ENCODE measurements at regions not wholly inside any gene's neighbourhood (a gene's known extent, or its start where the extent isn't known, plus 50 kb on each side); places are given as distances from the start of the nearest gene placed in this dataset.

GRCh38 chr12:91502208-91502607 is 319.6 kb upstream of the DCN start:
- Histone ChIP-seq H2AFZ (ENCODE audit: low read depth, low read length) (no peak overlapping the region), H3K27ac (ENCODE audit: low read length) (no peak overlapping the region)
- no peak for ATAC-seq (ENCODE audit: insufficient read depth, low read depth)

GRCh38 chr12:91496337-91496736 is 313.7 kb upstream of the DCN start:
- no peaks in the 10 kb centered on the region for H3K27me3 ChIP-seq (ENCODE audit: insufficient read depth, low read length, poor library complexity)
- no peaks in the 10 kb centered on the region for H3K4me1 ChIP-seq (ENCODE audit: insufficient read depth, low read length)
- H2AFZ ChIP-seq (ENCODE audit: low read depth, low read length) = no peak overlapping the region
- H3K9me3 ChIP-seq (ENCODE audit: insufficient read depth, low read length, severe bottlenecking) = no peaks in the 10 kb centered on the region
- no peaks in the 10 kb centered on the region for H3K36me3 ChIP-seq (ENCODE audit: insufficient read depth, low read length)
- no peaks in the 10 kb centered on the region for H3K79me2 ChIP-seq (ENCODE audit: insufficient read depth, low read length)
- H4K20me1 ChIP-seq (ENCODE audit: insufficient read depth, low read length) = no peaks in the 10 kb centered on the region
- ATAC-seq (ENCODE audit: insufficient read depth, low read depth) (no peak), DNase-seq (no peak)
- TF ChIP-seq CTCF (IDR thresholded peaks at IDR 0.05; ENCODE audit: borderline replicate concordance, extremely low read depth, low read length, poor library complexity, severe bottlenecking) = no peak
- no peak for TF ChIP-seq EZH2 (IDR thresholded peaks at IDR 0.05; ENCODE audit: borderline replicate concordance, low read depth, low read length, severe bottlenecking)
- no peak overlapping the region for H3K4me2 ChIP-seq (ENCODE audit: insufficient read depth, low read length)
- no peak overlapping the region for H3K27ac ChIP-seq (ENCODE audit: low read length)
- no peak overlapping the region for H3K4me3 ChIP-seq (ENCODE audit: low read depth in 1 of 2, low read length in 2 of 2)
- H3K9ac ChIP-seq (ENCODE audit: low read depth, low read length) = no peak overlapping the region

More at GRCh38 chr12:91502208-91502607, 319.6 kb upstream of the DCN start:
- no peaks in the 10 kb centered on the region for H3K4me1 ChIP-seq (ENCODE audit: insufficient read depth, low read length)
- TF ChIP-seq EZH2 (IDR thresholded peaks at IDR 0.05; ENCODE audit: borderline replicate concordance, low read depth, low read length, severe bottlenecking) = no peak
- no peak for TF ChIP-seq CTCF (IDR thresholded peaks at IDR 0.05; ENCODE audit: borderline replicate concordance, extremely low read depth, low read length, poor library complexity, severe bottlenecking)
- H3K4me2 ChIP-seq (ENCODE audit: insufficient read depth, low read length) = no peak overlapping the region
- H3K79me2 ChIP-seq (ENCODE audit: insufficient read depth, low read length) = no peaks in the 10 kb centered on the region
- no peak overlapping the region for H3K9ac ChIP-seq (ENCODE audit: low read depth, low read length)
- H3K27me3 ChIP-seq (ENCODE audit: insufficient read depth, low read length, poor library complexity) = no peaks in the 10 kb centered on the region
- H3K36me3 ChIP-seq (ENCODE audit: insufficient read depth, low read length) = no peaks in the 10 kb centered on the region
- no peak for DNase-seq
- H3K4me3 ChIP-seq (ENCODE audit: low read depth in 1 of 2, low read length in 2 of 2) = no peak overlapping the region
- H3K9me3 ChIP-seq (ENCODE audit: insufficient read depth, low read length, severe bottlenecking) = no peaks in the 10 kb centered on the region
- no peaks in the 10 kb centered on the region for H4K20me1 ChIP-seq (ENCODE audit: insufficient read depth, low read length)

GRCh38 chr12:91493308-91493707 is 310.7 kb upstream of the DCN start:
- H3K9me3 ChIP-seq (ENCODE audit: insufficient read depth, low read length, severe bottlenecking) = no peaks in the 10 kb centered on the region
- H4K20me1 ChIP-seq (ENCODE audit: insufficient read depth, low read length) = no peaks in the 10 kb centered on the region
- no peaks in the 10 kb centered on the region for H3K36me3 ChIP-seq (ENCODE audit: insufficient read depth, low read length)
- no peak overlapping the region for H3K4me3 ChIP-seq (ENCODE audit: low read depth in 1 of 2, low read length in 2 of 2)
- no peak overlapping the region for H3K27ac ChIP-seq (ENCODE audit: low read length)
- no peak for ATAC-seq (ENCODE audit: insufficient read depth, low read depth)
- no peaks in the 10 kb centered on the region for H3K4me1 ChIP-seq (ENCODE audit: insufficient read depth, low read length)
- TF ChIP-seq CTCF (IDR thresholded peaks at IDR 0.05; ENCODE audit: borderline replicate concordance, extremely low read depth, low read length, poor library complexity, severe bottlenecking) (no peak), EZH2 (IDR thresholded peaks at IDR 0.05; ENCODE audit: borderline replicate concordance, low read depth, low read length, severe bottlenecking) (no peak)
- H3K4me2 ChIP-seq (ENCODE audit: insufficient read depth, low read length) = no peak overlapping the region
- no peak overlapping the region for H2AFZ ChIP-seq (ENCODE audit: low read depth, low read length)
- H3K9ac ChIP-seq (ENCODE audit: low read depth, low read length) = no peak overlapping the region
- H3K79me2 ChIP-seq (ENCODE audit: insufficient read depth, low read length) = no peaks in the 10 kb centered on the region
- DNase-seq = no peak
- no peaks in the 10 kb centered on the region for H3K27me3 ChIP-seq (ENCODE audit: insufficient read depth, low read length, poor library complexity)

GRCh38 chr12:91492648-91493047 is 310.0 kb upstream of the DCN start:
- Histone ChIP-seq H3K4me1 (ENCODE audit: insufficient read depth, low read length) (no peaks in the 10 kb centered on the region), H3K4me2 (ENCODE audit: insufficient read depth, low read length) (no peak overlapping the region), H3K4me3 (ENCODE audit: low read depth in 1 of 2, low read length in 2 of 2) (no peak overlapping the region), H4K20me1 (ENCODE audit: insufficient read depth, low read length) (no peaks in the 10 kb centered on the region), H3K9ac (ENCODE audit: low read depth, low read length) (no peak overlapping the region), H3K9me3 (ENCODE audit: insufficient read depth, low read length, severe bottlenecking) (no peaks in the 10 kb centered on the region), H3K27me3 (ENCODE audit: insufficient read depth, low read length, poor library complexity) (no peaks in the 10 kb centered on the region), H2AFZ (ENCODE audit: low read depth, low read length) (no peak overlapping the region), H3K36me3 (ENCODE audit: insufficient read depth, low read length) (no peaks in the 10 kb centered on the region), H3K79me2 (ENCODE audit: insufficient read depth, low read length) (no peaks in the 10 kb centered on the region), H3K27ac (ENCODE audit: low read length) (no peak overlapping the region)
- DNase-seq (no peak), ATAC-seq (ENCODE audit: insufficient read depth, low read depth) (no peak)
- TF ChIP-seq CTCF (IDR thresholded peaks at IDR 0.05; ENCODE audit: borderline replicate concordance, extremely low read depth, low read length, poor library complexity, severe bottlenecking) = no peak
- TF ChIP-seq EZH2 (IDR thresholded peaks at IDR 0.05; ENCODE audit: borderline replicate concordance, low read depth, low read length, severe bottlenecking) = no peak
